H9 (cell line): ENCODE measurements at regions not wholly inside any gene's neighbourhood (a gene's known extent, or its start where the extent isn't known, plus 50 kb on each side); places are given as distances from the start of the nearest gene placed in this dataset.

Experiments used
- DNase-seq: peaks from one replicate; pipeline ENCODE4 v3.0.0-alpha.2; 2017
- H2AFZ ChIP-seq: one replicate; pipeline ENCODE4 v1.6.1; 2013; ENCODE audit warnings: mild to moderate bottlenecking, low read length, control low read depth, moderate library complexity
- H2AK5ac ChIP-seq: 2 replicates; pipeline ENCODE4 v1.6.1; 2013; ENCODE audit warnings: low read length, control low read depth, mixed read lengths; ENCODE audit not compliant: insufficient read length
- H2BK120ac ChIP-seq: one replicate; pipeline ENCODE4 v1.6.1; 2013; ENCODE audit warnings: low read depth, mild to moderate bottlenecking, low read length, control low read depth, inconsistent platforms; ENCODE audit not compliant: poor library complexity, severe bottlenecking
- H2BK12ac ChIP-seq: 2 replicates; pipeline ENCODE4 v1.6.1; 2013; ENCODE audit warnings: low read length, control low read depth, mixed read lengths, low read depth; ENCODE audit not compliant: insufficient read length
- H2BK15ac ChIP-seq: 2 replicates; pipeline ENCODE4 v1.6.1; 2013; ENCODE audit warnings: low read depth, low read length, control low read depth
- H2BK20ac ChIP-seq: one replicate; pipeline ENCODE4 v1.6.1; 2013; ENCODE audit warnings: low read depth, mild to moderate bottlenecking, low read length, control low read depth, inconsistent platforms; ENCODE audit not compliant: poor library complexity, severe bottlenecking
- H2BK5ac ChIP-seq: 2 replicates; pipeline ENCODE4 v1.6.1; 2013; ENCODE audit warnings: low read length, control low read depth, mixed read lengths; ENCODE audit not compliant: insufficient read length
- H3K14ac ChIP-seq: 2 replicates; pipeline ENCODE4 v1.6.1; 2013; ENCODE audit warnings: low read length, control low read depth; ENCODE audit not compliant: insufficient read depth
- H3K18ac ChIP-seq: 2 replicates; pipeline ENCODE4 v1.6.1; 2013; ENCODE audit warnings: low read depth, mild to moderate bottlenecking, mixed read lengths, low read length, control low read depth; ENCODE audit not compliant: insufficient read length
- H3K23ac ChIP-seq: 2 replicates; pipeline ENCODE4 v1.6.1; 2013; ENCODE audit warnings: low read length, control low read depth, mixed read lengths, low read depth; ENCODE audit not compliant: insufficient read length
- H3K23me2 ChIP-seq: 2 replicates; pipeline ENCODE4 v1.6.1; 2013; ENCODE audit warnings: low read depth, mild to moderate bottlenecking, mixed read lengths, low read length, control low read depth; ENCODE audit not compliant: insufficient read length, poor library complexity, severe bottlenecking
- H3K27ac ChIP-seq: 2 replicates; pipeline ENCODE4 v1.5.1; 2013; ENCODE audit warnings: low read length, control low read depth, mixed read lengths, low read depth; ENCODE audit not compliant: insufficient read length
- H3K27me3 ChIP-seq: 2 replicates; pipeline ENCODE4 v1.6.1; 2013; ENCODE audit warnings: low read length, control low read depth, inconsistent platforms; ENCODE audit not compliant: insufficient read depth
- H3K4ac ChIP-seq: 2 replicates; pipeline ENCODE4 v1.6.1; 2013; ENCODE audit warnings: low read depth, mild to moderate bottlenecking, control low read depth, inconsistent platforms, low read length, moderate library complexity
- H3K4me1 ChIP-seq: 2 replicates; pipeline ENCODE4 v1.6.1; 2013; ENCODE audit warnings: low read length, control low read depth, inconsistent platforms; ENCODE audit not compliant: insufficient read depth
- H3K4me2 ChIP-seq: 2 replicates; pipeline ENCODE4 v1.6.1; 2013; ENCODE audit warnings: low read length, control low read depth, mixed read lengths; ENCODE audit not compliant: insufficient read length, insufficient read depth
- H3K56ac ChIP-seq: 2 replicates; pipeline ENCODE4 v1.6.1; 2013; ENCODE audit warnings: low read depth, mild to moderate bottlenecking, mixed read lengths, low read length, control low read depth; ENCODE audit not compliant: insufficient read length
- H3K79me1 ChIP-seq: 2 replicates; pipeline ENCODE4 v1.6.1; 2013; ENCODE audit warnings: low read depth, mild to moderate bottlenecking, moderate library complexity, low read length, control low read depth, inconsistent platforms; ENCODE audit not compliant: insufficient read depth, poor library complexity, severe bottlenecking
- H3K79me2 ChIP-seq: 2 replicates; pipeline ENCODE4 v1.6.1; 2013; ENCODE audit warnings: low read length, control low read depth, inconsistent platforms; ENCODE audit not compliant: insufficient read depth
- H3K9ac ChIP-seq: 2 replicates; pipeline ENCODE4 v1.6.1; 2013; ENCODE audit warnings: low read length, control low read depth, mixed read lengths; ENCODE audit not compliant: insufficient read length; ENCODE audit errors: extremely low read depth
- H3K9me3 ChIP-seq: one replicate; pipeline ENCODE4 v1.6.1; 2013; ENCODE audit warnings: low read depth, low read length, inconsistent platforms; ENCODE audit not compliant: control insufficient read depth
- H3T11ph ChIP-seq: one replicate; pipeline ENCODE4 v1.6.1; 2013; ENCODE audit warnings: mild to moderate bottlenecking, low read length, control low read depth, inconsistent platforms
- H4K20me1 ChIP-seq: one replicate; pipeline ENCODE4 v1.6.1; 2013; ENCODE audit not compliant: control insufficient read depth, insufficient read length, insufficient read depth
- H4K5ac ChIP-seq: 2 replicates; pipeline ENCODE4 v1.6.1; 2013; ENCODE audit warnings: low read depth, mild to moderate bottlenecking, mixed read lengths, low read length, control low read depth; ENCODE audit not compliant: insufficient read length
- H4K8ac ChIP-seq: replicated peaks from 2 replicates; pipeline ENCODE4 v1.6.1; 2013; ENCODE audit warnings: low read length, control low read depth, mixed read lengths, low read depth; ENCODE audit not compliant: insufficient read length
- H4K91ac ChIP-seq: 2 replicates; pipeline ENCODE4 v1.6.1; 2013; ENCODE audit warnings: low read depth, mild to moderate bottlenecking, moderate library complexity, mixed read lengths, low read length, control low read depth; ENCODE audit not compliant: insufficient read length
- H3K27ac Mint-ChIP-seq, 3 experiments: 2 replicates in 2 of 3; 3 replicates in 1 of 3; pipeline ENCODE4 v1.8.0; 2020 to 2021; ENCODE audit warnings: mixed read lengths in 3 of 3, mild to moderate bottlenecking in 1 of 3, moderate library complexity in 1 of 3
- H3K27me3 Mint-ChIP-seq: 2 replicates; pipeline ENCODE4 v1.8.0; 2021; ENCODE audit warnings: low read depth, mild to moderate bottlenecking, moderate library complexity, mixed read lengths
- H3K36me3 Mint-ChIP-seq, 3 experiments: 2 replicates in 2 of 3; 3 replicates in 1 of 3; pipeline ENCODE4 v1.8.0; 2020 to 2021; ENCODE audit warnings: low read depth in 3 of 3, mixed read lengths in 3 of 3; ENCODE audit not compliant: insufficient read depth in 1 of 3
- H3K4me1 Mint-ChIP-seq, 2 experiments: 2 replicates each; pipeline ENCODE4 v1.8.0; 2020; ENCODE audit warnings: mixed read lengths in 2 of 2
- H3K4me3 Mint-ChIP-seq, 2 experiments: 2 replicates in 1 of 2; 3 replicates in 1 of 2; pipeline ENCODE4 v1.8.0; 2020 to 2021; ENCODE audit warnings: mild to moderate bottlenecking in 2 of 2, mixed read lengths in 2 of 2, moderate library complexity in 1 of 2
- H3K9me3 Mint-ChIP-seq, 2 experiments: 2 replicates in 1 of 2; 3 replicates in 1 of 2; pipeline ENCODE4 v1.8.0; 2020; ENCODE audit warnings: mild to moderate bottlenecking in 2 of 2, mixed read lengths in 2 of 2, moderate library complexity in 1 of 2
- WGBS: extraction: QIAGEN DNeasy Blood & Tissue Kit; methylation state at CpG from one replicate; pipeline ENCODE4 v1.1.7; 2013; ENCODE audit warnings: missing lambda C conversion rate, low lambda C conversion rate, mixed read lengths; ENCODE audit not compliant: insufficient read length; ENCODE audit errors: extremely low coverage; 5-methylcytosine and 5-hydroxymethylcytosine counted together
- TF ChIP-seq, protein P1 (sequence below): fragments of 200-600 bp; sonication (generic); conservative IDR thresholded peaks from 3 replicates; pipeline ENCODE4 v1.8.0; 2021; ENCODE audit warnings: antibody characterized with exemption, mild to moderate bottlenecking

GRCh38 chr5:2260211-2261003 is 377.7 kb upstream of the IRX4 start:
- H2AK5ac ChIP-seq, result no peak overlapping the region
- H4K91ac ChIP-seq, result no peak overlapping the region
- Mint-ChIP-seq H3K4me3 (no peak overlapping the region), H3K36me3 (no peaks in the 10 kb centered on the region), H3K9me3 (no peaks in the 10 kb centered on the region), H3K4me1 (no peaks in the 10 kb centered on the region), H3K27me3 (no peaks in the 10 kb centered on the region; the same call in 1 of the 2 replicates), H3K27ac (no peak overlapping the region)
- no peak overlapping the region for H3K4me2 ChIP-seq
- WGBS, result no CpG with 5 or more reads among the region's 23 CpGs
- no peak overlapping the region for H4K8ac ChIP-seq
- peaks cover 3% of the 10 kb centered on the region for H3K23me2 ChIP-seq
- no peak overlapping the region for H2BK120ac ChIP-seq
- H3K27me3 ChIP-seq, result no peaks in the 10 kb centered on the region
- no peak overlapping the region for H2BK12ac ChIP-seq
- H3K79me2 ChIP-seq, result no peaks in the 10 kb centered on the region
- no peak overlapping the region for H3K4ac ChIP-seq
- no peaks in the 10 kb centered on the region for H3K9me3 ChIP-seq
- H4K5ac ChIP-seq, result no peak overlapping the region
- TF ChIP-seq, protein P1, sequence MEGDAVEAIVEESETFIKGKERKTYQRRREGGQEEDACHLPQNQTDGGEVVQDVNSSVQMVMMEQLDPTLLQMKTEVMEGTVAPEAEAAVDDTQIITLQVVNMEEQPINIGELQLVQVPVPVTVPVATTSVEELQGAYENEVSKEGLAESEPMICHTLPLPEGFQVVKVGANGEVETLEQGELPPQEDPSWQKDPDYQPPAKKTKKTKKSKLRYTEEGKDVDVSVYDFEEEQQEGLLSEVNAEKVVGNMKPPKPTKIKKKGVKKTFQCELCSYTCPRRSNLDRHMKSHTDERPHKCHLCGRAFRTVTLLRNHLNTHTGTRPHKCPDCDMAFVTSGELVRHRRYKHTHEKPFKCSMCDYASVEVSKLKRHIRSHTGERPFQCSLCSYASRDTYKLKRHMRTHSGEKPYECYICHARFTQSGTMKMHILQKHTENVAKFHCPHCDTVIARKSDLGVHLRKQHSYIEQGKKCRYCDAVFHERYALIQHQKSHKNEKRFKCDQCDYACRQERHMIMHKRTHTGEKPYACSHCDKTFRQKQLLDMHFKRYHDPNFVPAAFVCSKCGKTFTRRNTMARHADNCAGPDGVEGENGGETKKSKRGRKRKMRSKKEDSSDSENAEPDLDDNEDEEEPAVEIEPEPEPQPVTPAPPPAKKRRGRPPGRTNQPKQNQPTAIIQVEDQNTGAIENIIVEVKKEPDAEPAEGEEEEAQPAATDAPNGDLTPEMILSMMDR, result no peak
- no peak overlapping the region for H2AFZ ChIP-seq
- H3K18ac ChIP-seq, result no peak overlapping the region
- H3K14ac ChIP-seq, result no peak overlapping the region
- no peaks in the 10 kb centered on the region for H3K4me1 ChIP-seq
- H3K56ac ChIP-seq, result no peak overlapping the region
- H2BK5ac ChIP-seq, result no peak overlapping the region
- no peak overlapping the region for H3K23ac ChIP-seq
- H3K79me1 ChIP-seq, result no peaks in the 10 kb centered on the region
- no peak overlapping the region for H3T11ph ChIP-seq
- no peak for DNase-seq
- no peak overlapping the region for H2BK15ac ChIP-seq
- no peak overlapping the region for H3K27ac ChIP-seq
- H2BK20ac ChIP-seq, result no peak overlapping the region
- no peak overlapping the region for H3K9ac ChIP-seq
- H4K20me1 ChIP-seq, result no peaks in the 10 kb centered on the region
